HG03460 (cell line): ENCODE measurements at regions not wholly inside any gene's neighbourhood (a gene's known extent, or its start where the extent isn't known, plus 50 kb on each side); places are given as distances from the start of the nearest gene placed in this dataset.
"Not testable (repeated sequence)": the region's sequence is repeated elsewhere in the genome, so short reads cannot be mapped to it uniquely, and the experiment has no call there.

ENCODE experiments used
- ATAC-seq: cut with Tn5 transposase; IDR thresholded peaks from one replicate; pipeline ENCODE4 v1.9.1; 2021; ENCODE audit not compliant: unreplicated experiment

DNA sequence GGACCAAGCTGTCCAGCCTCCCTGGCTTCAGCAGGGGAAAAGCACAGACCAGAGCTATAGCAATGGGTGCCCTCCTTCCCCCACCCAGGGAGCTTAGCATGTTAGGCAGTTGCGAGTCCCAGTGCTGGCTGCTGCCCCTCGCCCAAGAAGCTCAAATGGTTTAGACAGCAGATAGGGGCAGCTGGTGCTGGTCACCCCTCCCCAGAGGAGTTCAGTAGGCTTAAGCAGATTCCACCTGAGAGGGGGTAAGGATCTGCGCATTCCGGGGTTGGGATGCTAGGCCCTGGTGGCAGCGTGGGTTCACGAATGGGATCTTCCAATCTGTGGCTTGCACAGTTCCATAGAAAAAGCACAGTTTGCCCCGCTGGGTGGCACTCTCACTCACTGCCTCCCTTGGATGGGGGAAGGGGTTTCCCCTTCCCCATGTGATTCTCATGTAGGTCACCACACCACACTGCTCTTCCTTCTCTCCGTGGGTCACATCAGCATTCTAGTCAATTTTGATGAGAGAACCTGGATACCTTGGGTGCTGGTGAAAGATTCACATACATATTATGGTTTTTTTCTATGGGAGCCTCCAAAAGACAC is 665.6 kb downstream of the C12orf50 start:
- no peak for ATAC-seq

DNA sequence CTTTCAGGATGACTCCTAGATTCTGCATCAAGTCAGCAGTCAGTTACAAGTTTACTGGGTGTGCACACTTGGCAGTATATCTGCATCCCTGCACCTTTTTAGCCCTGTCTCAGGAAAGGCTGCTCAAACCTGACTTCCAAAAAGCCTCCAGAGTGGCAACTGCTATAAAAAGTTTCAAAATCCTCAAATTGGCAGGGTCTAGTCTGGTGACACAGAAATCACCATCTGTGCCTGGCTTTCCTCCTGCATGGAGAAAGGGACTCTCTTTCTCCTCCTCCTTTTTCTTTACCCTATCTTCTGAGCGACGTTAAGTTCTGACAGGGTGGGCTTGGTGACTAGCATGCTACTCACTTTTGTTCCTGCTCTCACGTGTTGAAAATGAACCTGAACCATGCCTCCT is 679.5 kb downstream of the C12orf50 start:
- no peak for ATAC-seq

- ATAC-seq: no peak
These were observed 681.1 kb downstream of the C12orf50 start for GRCh38 chr12:87348071-87348470.

DNA sequence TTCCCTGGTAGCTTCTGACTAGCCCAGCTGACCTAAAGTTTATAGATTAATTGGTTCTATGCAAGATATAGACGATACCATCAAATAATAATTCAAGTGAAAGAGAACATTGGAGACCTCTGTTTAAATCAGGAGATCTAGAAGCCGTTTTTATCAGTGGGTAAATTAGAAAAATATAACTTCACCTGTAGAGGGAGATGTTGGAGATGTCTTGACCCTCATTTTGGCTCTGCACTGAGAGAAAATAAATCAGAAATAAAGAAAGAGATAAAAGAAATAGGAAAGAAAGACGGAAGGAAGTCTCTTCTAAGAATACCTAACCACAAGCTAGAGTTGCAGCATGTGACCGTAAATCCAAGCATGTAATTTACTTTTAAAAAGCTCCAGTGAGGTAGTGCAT is 684.5 kb downstream of the C12orf50 start:
- ATAC-seq: no peak

- no peak for ATAC-seq
These were observed 690.5 kb downstream of the C12orf50 start for GRCh38 chr12:87338681-87339080.

GRCh38 chr12:87336814-87337336 is 692.3 kb downstream of the C12orf50 start:
- no peak for ATAC-seq

GRCh38 chr12:87332987-87333726 is 696.0 kb downstream of the C12orf50 start:
- no peak for ATAC-seq

DNA sequence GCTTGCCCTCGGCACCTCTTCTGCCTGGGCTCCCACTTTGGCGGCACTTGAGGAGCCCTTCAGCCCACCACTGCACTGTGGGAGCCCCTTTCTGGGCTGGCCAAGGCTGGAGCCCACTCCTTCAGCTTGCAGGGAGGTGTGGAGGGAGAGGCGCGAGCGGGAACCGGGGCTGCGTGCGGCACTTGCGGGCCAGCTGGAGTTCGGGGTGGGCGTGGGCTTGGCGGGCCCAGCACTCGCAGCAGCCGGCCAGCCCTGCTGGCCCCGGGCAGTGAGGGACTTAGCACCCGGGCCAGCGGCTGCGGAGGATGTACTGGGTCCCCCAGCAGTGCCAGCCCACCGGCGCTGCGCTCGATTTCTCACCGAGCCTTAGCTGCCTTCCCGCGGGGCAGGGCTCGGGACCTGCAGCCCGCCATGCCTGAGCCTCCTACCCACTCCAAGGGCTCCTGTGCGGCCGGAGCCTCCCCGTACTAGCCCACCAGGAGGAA is 699.1 kb downstream of the C12orf50 start:
- ATAC-seq: not testable (repeated sequence)

DNA sequence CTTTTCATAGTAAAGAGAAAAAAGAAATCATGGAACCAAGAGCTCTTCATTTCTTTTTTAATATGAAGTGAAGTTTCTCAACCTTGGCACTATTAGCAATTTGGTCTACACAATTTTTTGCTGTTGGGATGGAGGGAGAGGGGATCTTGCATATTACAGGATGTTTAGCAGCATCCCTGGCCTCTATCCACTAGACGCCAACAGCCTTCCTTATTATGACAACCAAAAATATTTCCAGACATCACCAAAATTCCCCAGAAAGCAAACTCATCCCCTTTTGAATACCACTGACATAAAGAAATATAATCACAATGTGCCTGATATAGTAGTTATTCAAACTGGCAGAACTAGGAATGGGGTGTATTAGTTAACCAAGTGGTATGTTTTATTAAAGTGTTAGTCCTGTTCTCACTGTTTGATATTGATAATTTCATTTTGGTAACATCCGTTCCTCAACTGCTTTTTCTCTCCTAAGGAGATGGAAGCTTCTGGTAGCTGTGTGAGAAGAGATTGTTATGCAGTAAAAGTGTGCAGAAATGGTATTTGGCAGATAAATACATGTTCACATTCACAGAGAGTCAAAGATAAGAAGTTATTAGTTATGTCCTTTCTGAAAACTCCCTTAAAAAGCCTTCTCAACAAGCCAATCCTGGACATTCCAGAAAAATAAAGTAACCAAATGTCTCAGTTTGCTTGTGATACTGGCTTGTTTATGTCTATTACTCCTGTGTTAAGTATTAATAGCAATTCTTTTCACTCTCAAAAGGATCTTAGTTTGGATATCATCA is 699.9 kb downstream of the C12orf50 start:
- no peak for ATAC-seq

- no peak for ATAC-seq
These were observed 705.8 kb downstream of the C12orf50 start for GRCh38 chr12:87323369-87323768.

DNA sequence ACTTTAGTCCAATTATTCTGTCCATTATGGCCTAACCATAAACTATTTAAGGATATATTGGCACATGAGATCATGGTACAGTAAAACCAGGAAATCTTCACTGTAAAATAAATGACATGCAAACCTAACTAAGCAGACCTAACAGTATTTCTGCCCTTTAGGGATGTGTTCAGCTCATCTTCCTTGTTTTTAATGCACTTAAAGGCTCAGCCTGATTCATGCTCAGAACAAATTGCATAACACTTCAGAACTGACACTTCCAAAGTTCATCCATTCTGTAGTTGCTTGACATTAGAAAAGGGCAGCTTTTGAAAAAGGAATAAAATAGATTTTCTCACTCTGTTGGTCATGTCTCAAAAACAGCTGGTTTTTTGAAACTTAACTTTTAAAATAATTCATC is 708.5 kb downstream of the C12orf50 start:
- no peak for ATAC-seq

- no peak for ATAC-seq
These were observed 711.9 kb downstream of the C12orf50 start for GRCh38 chr12:87317302-87317701.

- ATAC-seq: peak; percentile 62
These were observed 718.0 kb downstream of the C12orf50 start for GRCh38 chr12:87311206-87311605.

GRCh38 chr12:87310126-87310525 is 719.1 kb downstream of the C12orf50 start:
- ATAC-seq: no peak

GRCh38 chr12:87305481-87305880 is 723.7 kb downstream of the C12orf50 start:
- peak; percentile 47 for ATAC-seq

- ATAC-seq: no peak
These were observed 724.8 kb downstream of the C12orf50 start for GRCh38 chr12:87304406-87304805.

GRCh38 chr12:87303396-87304012 is 725.7 kb downstream of the C12orf50 start:
- ATAC-seq: no peak

DNA sequence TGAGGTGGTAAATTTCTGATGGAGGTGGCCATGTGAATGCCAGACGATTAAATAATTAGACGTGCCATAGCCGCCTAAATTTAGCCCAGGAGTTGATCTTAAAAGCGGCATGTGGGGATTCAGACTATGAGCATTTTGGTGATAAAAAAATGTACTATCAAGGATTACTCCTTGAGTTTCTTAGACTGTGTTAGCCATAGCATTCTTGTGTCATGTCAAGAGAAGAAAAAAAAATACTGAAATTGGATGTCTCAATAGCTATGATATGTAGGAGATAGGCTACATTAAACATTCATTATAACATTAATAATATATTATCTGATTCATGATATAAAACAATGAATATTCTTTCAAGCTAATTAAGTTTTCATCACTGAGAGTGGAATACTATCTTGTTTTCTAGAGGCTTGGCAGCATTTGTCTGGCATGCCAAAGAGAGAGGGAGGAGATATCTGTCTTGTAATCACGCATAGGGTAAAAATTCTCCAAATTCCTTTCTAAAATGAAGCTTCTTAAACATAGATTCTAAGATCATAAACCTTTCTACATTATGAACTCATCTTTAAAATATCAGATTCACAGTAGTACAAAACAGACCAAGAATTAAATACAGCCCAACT is 727.0 kb downstream of the C12orf50 start:
- no peak for ATAC-seq

GRCh38 chr12:87290505-87290904 is 738.7 kb downstream of the C12orf50 start:
- ATAC-seq: no peak

DNA sequence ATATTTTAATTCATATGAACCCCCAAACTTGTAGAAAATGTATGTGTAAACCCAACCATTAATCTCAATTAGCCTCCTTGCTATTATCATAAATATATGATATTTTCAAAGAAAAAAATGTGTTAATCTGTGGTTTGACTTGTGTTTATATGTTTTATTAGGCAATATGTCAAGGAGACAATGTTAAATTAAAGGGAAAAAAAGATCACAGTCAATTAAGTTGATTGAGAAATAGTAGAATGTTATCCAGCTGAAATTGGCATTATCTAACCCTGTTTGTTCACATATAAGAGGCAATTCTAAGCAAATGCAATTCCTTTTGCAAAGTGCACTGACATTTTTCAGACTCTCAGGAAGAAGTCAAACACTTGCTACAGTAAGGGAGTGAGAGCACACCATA is 745.3 kb downstream of the C12orf50 start:
- ATAC-seq: no peak

DNA sequence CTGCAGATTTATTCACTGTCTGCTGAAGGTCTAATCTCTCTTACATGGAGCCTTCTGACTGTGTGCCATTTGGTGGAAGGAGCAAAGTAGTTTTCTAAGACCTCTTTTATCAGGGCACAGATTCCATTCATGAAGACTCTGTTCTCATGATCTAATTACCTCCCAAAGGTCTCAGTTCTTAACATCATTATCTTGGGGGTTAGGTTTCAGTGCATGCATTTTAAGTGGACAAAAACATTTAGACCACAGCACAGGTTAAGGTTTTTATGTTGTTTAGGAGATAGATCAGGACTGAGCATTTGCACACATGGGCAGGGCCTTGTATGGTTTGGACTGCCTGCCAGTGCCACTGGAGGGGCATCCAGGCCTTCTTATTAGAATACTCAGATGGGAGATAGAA is 746.1 kb downstream of the C12orf50 start:
- no peak for ATAC-seq
